A549 (cell line): ENCODE measurements at regions not wholly inside any gene's neighbourhood (a gene's known extent, or its start where the extent isn't known, plus 50 kb on each side); places are given as distances from the start of the nearest gene placed in this dataset.

Source experiments
- ATAC-seq, 2 experiments: fragments of 200-7000 bp in 1 of 2; fragments of >200 bp in 1 of 2; cut with Nextera tagmentation in 1 of 2; cut with Tn5 transposase in 1 of 2; 3 replicates each; pipeline versions ENCODE4 v1.8.0 to v1.9.1; 2018 to 2020; ENCODE audit warnings: mild to moderate bottlenecking in 1 of 2, moderate library complexity in 1 of 2
- CTCF ChIA-PET: fragments of 300-600 bp; sonication (Branson Sonifier 250); formaldehyde crosslinking; extraction: SDS; loops from one replicate; lab custom pipeline; 2021; ENCODE audit warnings: antibody characterized with exemption, inconsistent platforms; lab: Yijun Ruan, JAX
- POLR2A ChIA-PET: fragments of 350-600 bp; formaldehyde crosslinking; extraction: SDS; loops from one replicate; lab custom pipeline; 2021; ENCODE audit warnings: antibody characterized with exemption, inconsistent platforms; lab: Yijun Ruan, JAX
- DNase-seq, 2 experiments: peaks; one replicate each; pipeline versions ENCODE4 v3.0.0 to v3.0.0-alpha.2; 2011 to 2016; ENCODE audit warnings: low read depth in 1 of 2, low spot score in 1 of 2
- FAIRE-seq: peaks from 2 replicates; lab custom pipeline; 2011; peaks lifted over from hg19 to GRCh38; lab: Jason Lieb, UNC
- H3K27ac ChIP-seq, 2 experiments: fragments of >200 bp; sonication (Bioruptor Twin); formaldehyde crosslinking; 3 replicates each; pipeline ENCODE4 v1.5.1; 2016 to 2017
- H3K4me1 ChIP-seq: fragments of >200 bp; sonication (Bioruptor Twin); formaldehyde crosslinking; 3 replicates; pipeline ENCODE4 v1.6.1; 2016
- H3K4me2 ChIP-seq: fragments of >200 bp; sonication (Bioruptor Twin); formaldehyde crosslinking; 3 replicates; pipeline ENCODE4 v1.6.1; 2016
- H3K4me3 ChIP-seq: fragments of >200 bp; sonication (Bioruptor Twin); formaldehyde crosslinking; 3 replicates; pipeline ENCODE4 v1.5.1; 2016
- H3K9me3 ChIP-seq: fragments of >200 bp; sonication (Bioruptor Twin); formaldehyde crosslinking; 3 replicates; pipeline ENCODE4 v1.6.1; 2016
- BHLHE40 ChIP-seq: IDR thresholded peaks from 2 replicates; pipeline ENCODE4 v1.6.1; 2012; ENCODE audit warnings: low read depth, low read length, inconsistent platforms
- CBX8 ChIP-seq: fragments of 200-600 bp; sonication (generic); IDR thresholded peaks from 2 replicates; pipeline ENCODE4 v1.6.1; 2016
- CEBPB ChIP-seq, 2 experiments: fragments of >200 bp in 1 of 2; sonication (Bioruptor Twin) in 1 of 2; formaldehyde crosslinking in 1 of 2; IDR thresholded peaks; 2 replicates each; pipeline ENCODE4 v1.6.1; 2012 to 2016
- CHD2 ChIP-seq: fragments of 150-350 bp; IDR thresholded peaks from 2 replicates; pipeline ENCODE4 v1.6.1; 2014; ENCODE audit warnings: low read length; ENCODE audit not compliant: partially characterized antibody
- E2F6 ChIP-seq: IDR thresholded peaks from 2 replicates; pipeline ENCODE4 v1.6.1; 2012; ENCODE audit warnings: low read depth, borderline replicate concordance
- EHF ChIP-seq: fragments of 250-450 bp; sonication (Bioruptor Pico); IDR thresholded peaks from 2 replicates; pipeline ENCODE4 v1.5.0; 2020; ENCODE audit warnings: mild to moderate bottlenecking
- EP300 ChIP-seq, 2 experiments: fragments of >200 bp; sonication (Bioruptor Twin); formaldehyde crosslinking; IDR thresholded peaks; 2 replicates in 1 of 2; 3 replicates in 1 of 2; pipeline ENCODE4 v1.6.1; 2016 to 2017
- HES2 ChIP-seq: fragments of >200 bp; sonication (Bioruptor Twin); formaldehyde crosslinking; IDR thresholded peaks from 2 replicates; pipeline ENCODE4 v1.6.1; 2016
- HOXB13 ChIP-seq: fragments of 250-450 bp; sonication (Bioruptor Pico); IDR thresholded peaks from 2 replicates; pipeline ENCODE4 v1.5.0; 2020; ENCODE audit warnings: low read depth, mild to moderate bottlenecking, moderate library complexity
- HOXB5 ChIP-seq: fragments of 250-450 bp; sonication (Bioruptor Pico); IDR thresholded peaks from 2 replicates; pipeline ENCODE4 v1.5.0; 2020; ENCODE audit warnings: mild to moderate bottlenecking, moderate library complexity
- JUN ChIP-seq, 2 experiments: fragments of >200 bp; sonication (Bioruptor Twin); formaldehyde crosslinking; IDR thresholded peaks; 2 replicates in 1 of 2; 3 replicates in 1 of 2; pipeline ENCODE4 v1.6.1; 2016 to 2017
- KDM1A ChIP-seq: fragments of 200-600 bp; sonication (generic); IDR thresholded peaks from 2 replicates; pipeline ENCODE4 v1.6.1; 2016; ENCODE audit warnings: low read depth, mild to moderate bottlenecking
- MAFK ChIP-seq: fragments of 450-650 bp; IDR thresholded peaks from 2 replicates; pipeline ENCODE4 v1.6.1; 2014; ENCODE audit not compliant: partially characterized antibody
- NPAS2 ChIP-seq: fragments of 250-450 bp; sonication (Bioruptor Pico); IDR thresholded peaks from 2 replicates; pipeline ENCODE4 v1.8.0; 2022; ENCODE audit warnings: mild to moderate bottlenecking, moderate library complexity, borderline replicate concordance
- NR3C1 ChIP-seq: fragments of >200 bp; sonication (Bioruptor Twin); formaldehyde crosslinking; IDR thresholded peaks from 3 replicates; pipeline ENCODE4 v1.6.1; 2017
- PHF8 ChIP-seq: fragments of 200-600 bp; sonication (generic); IDR thresholded peaks from 2 replicates; pipeline ENCODE4 v1.6.1; 2016; ENCODE audit warnings: low read depth, mild to moderate bottlenecking, antibody characterized with exemption, moderate library complexity, borderline replicate concordance
- POLR2A ChIP-seq: IDR thresholded peaks from 2 replicates; pipeline ENCODE4 v1.6.1; 2012; ENCODE audit warnings: mild to moderate bottlenecking, low read length
- RARB ChIP-seq: fragments of 250-450 bp; sonication (Bioruptor Pico); IDR thresholded peaks from 2 replicates; pipeline ENCODE4 v1.8.0; 2021; ENCODE audit warnings: mild to moderate bottlenecking, moderate library complexity
- RCOR1 ChIP-seq: fragments of 150-350 bp; IDR thresholded peaks from 2 replicates; pipeline ENCODE4 v1.6.1; 2014; ENCODE audit warnings: antibody characterized with exemption, low read length, low read depth
- SMC3 ChIP-seq: fragments of >200 bp; sonication (Bioruptor Twin); formaldehyde crosslinking; IDR thresholded peaks from 3 replicates; pipeline ENCODE4 v1.6.1; 2018; ENCODE audit warnings: inconsistent platforms
- TFCP2L1 ChIP-seq: fragments of 250-450 bp; sonication (Bioruptor Pico); IDR thresholded peaks from 2 replicates; pipeline ENCODE4 v1.5.0; 2021; ENCODE audit warnings: mild to moderate bottlenecking
- USF2 ChIP-seq: fragments of 450-650 bp; IDR thresholded peaks from 2 replicates; pipeline ENCODE4 v1.6.1; 2014; ENCODE audit warnings: antibody characterized with exemption
- ZFP36 ChIP-seq: fragments of 450-650 bp; IDR thresholded peaks from 2 replicates; pipeline ENCODE4 v1.6.1; 2014; ENCODE audit warnings: borderline replicate concordance; ENCODE audit not compliant: partially characterized antibody
- ZSCAN20 ChIP-seq: fragments of 250-450 bp; sonication (Bioruptor Pico); IDR thresholded peaks from 2 replicates; pipeline ENCODE4 v1.8.0; 2022; ENCODE audit warnings: mild to moderate bottlenecking, moderate library complexity
- WGBS: methylation state at CpG from one replicate; pipeline ENCODE4 v1.1.6; 2017; ENCODE audit errors: missing lambda C conversion rate; 5-methylcytosine and 5-hydroxymethylcytosine counted together

GRCh38 chr2:134142341-134142738, 111.5 kb upstream of the MGAT5 start:
- no peak for DNase-seq
- no peaks in the 10 kb centered on the region for H3K9me3 ChIP-seq
- no peak overlapping the region for H3K4me3 ChIP-seq
- H3K4me2 ChIP-seq: peak overlapping the region; percentile 43
- POLR2A ChIA-PET: no interaction called here
- H3K27ac ChIP-seq: no peak overlapping the region
- peaks cover 20% of the 10 kb centered on the region for H3K4me1 ChIP-seq
- WGBS: 72% methylated on average over 4 of the region's 4 CpGs
- TF ChIP-seq USF2 (no peak), KDM1A (no peak), RCOR1 (no peak), CHD2 (no peak), SMC3 (no peak), HOXB5 (CRISPR knock-in tag) (no peak)
- TF ChIP-seq, all 56 proteins: peak for 0
- FAIRE-seq: no peak
- CTCF ChIA-PET: interaction anchor here (1.5 kb wide), 1 partner anchor 24 kb away, joined by 5 read pairs; no protein-coding TSS in a partner anchor
- no peak for ATAC-seq

- Histone ChIP-seq H3K9me3 (no peaks in the 10 kb centered on the region), H3K4me2 (peak overlapping the region; percentile 43), H3K27ac (peak overlapping the region in 1 of 2 experiments; percentile 45; a peak in 2 of 6 replicates), H3K4me3 (no peak overlapping the region), H3K4me1 (peaks cover 20% of the 10 kb centered on the region)
- peak in 1 of 2 experiments; percentile 57; a peak in 2 of 6 replicates for ATAC-seq
- no peak for DNase-seq
- WGBS: 51% methylated on average over 4 of the region's 5 CpGs
- ChIA-PET CTCF (interaction anchor here (1.5 kb wide), 1 partner anchor 24 kb away, joined by 5 read pairs; no protein-coding TSS in a partner anchor), POLR2A (no interaction called here)
- TF ChIP-seq POLR2A: no peak
- TF ChIP-seq CBX8: no peak
- TF ChIP-seq KDM1A: no peak
- no peak for TF ChIP-seq RCOR1
- no peak for TF ChIP-seq BHLHE40
- TF ChIP-seq CEBPB (IDR thresholded peaks at IDR 0.05): no peak
- TF ChIP-seq HES2: no peak
- no peak for TF ChIP-seq ZSCAN20 (CRISPR knock-in tag)
- no peak for TF ChIP-seq JUN (IDR thresholded peaks at IDR 0.05)
- no peak for TF ChIP-seq TFCP2L1 (CRISPR knock-in tag)
- no peak for TF ChIP-seq EP300 (IDR thresholded peaks at IDR 0.05)
- TF ChIP-seq EHF (CRISPR knock-in tag): no peak
- TF ChIP-seq NPAS2: no peak
- no peak for TF ChIP-seq PHF8
- no peak for FAIRE-seq
These were observed 111.0 kb upstream of the MGAT5 start for GRCh38 chr2:134142903-134143302.

- FAIRE-seq (no peak), ATAC-seq (no peak)
- no peak for TF ChIP-seq EHF (CRISPR knock-in tag)
- TF ChIP-seq RARB (CRISPR knock-in tag): no peak
- TF ChIP-seq MAFK: no peak
- TF ChIP-seq E2F6: no peak
- TF ChIP-seq ZFP36: no peak
- no peak for TF ChIP-seq HOXB13 (CRISPR knock-in tag)
- no peak for TF ChIP-seq NR3C1
- TF ChIP-seq, all 56 proteins: peak for 0
- no peak overlapping the region for H3K4me2 ChIP-seq
- 93% methylated on average over 3 of the region's 3 CpGs for WGBS
- ChIA-PET CTCF (interaction anchor here (1.2 to 1.5 kb wide), 2 partner anchors 25 kb away, joined by 3 to 5 read pairs; no protein-coding TSS in a partner anchor), POLR2A (no interaction called here)
- DNase-seq: no peak
- peak overlapping the region in 1 of 2 experiments; percentile 17; a peak in 1 of 6 replicates for H3K27ac ChIP-seq
- no peak overlapping the region for H3K4me3 ChIP-seq
- H3K4me1 ChIP-seq: peaks cover 20% of the 10 kb centered on the region
- H3K9me3 ChIP-seq: no peaks in the 10 kb centered on the region
These were observed 110.3 kb upstream of the MGAT5 start for GRCh38 chr2:134143568-134143967.
